T-helper 1 cell treated with Interleukin-12 subunit alpha and Interleukin-12 subunit beta and Interleukin-4 antibody, amounts not matched to agents 30 μg/mL and 1 μg/mL, for 36 hours (primary cell): ENCODE measurements at regions not wholly inside any gene's neighbourhood (a gene's known extent, or its start where the extent isn't known, plus 50 kb on each side); places are given as distances from the start of the nearest gene placed in this dataset.
"Not testable (repeated sequence)": the region's sequence is repeated elsewhere in the genome, so short reads cannot be mapped to it uniquely, and the experiment has no call there.

Source experiments
- H3K27ac Mint-ChIP-seq: one replicate; pipeline ENCODE4 v1.8.0; 2021; ENCODE audit warnings: mild to moderate bottlenecking, mixed read lengths
- H3K27me3 Mint-ChIP-seq: one replicate; pipeline ENCODE4 v1.8.0; 2021; ENCODE audit warnings: low read depth, mixed read lengths
- H3K36me3 Mint-ChIP-seq: one replicate; pipeline ENCODE4 v1.8.0; 2021; ENCODE audit warnings: low read depth, mixed read lengths
- H3K4me1 Mint-ChIP-seq: one replicate; pipeline ENCODE4 v1.8.0; 2021; ENCODE audit warnings: low read depth, mixed read lengths
- H3K4me3 Mint-ChIP-seq: one replicate; pipeline ENCODE4 v1.8.0; 2021; ENCODE audit warnings: mild to moderate bottlenecking, moderate library complexity, mixed read lengths
- H3K9me3 Mint-ChIP-seq: one replicate; pipeline ENCODE4 v1.8.0; 2021; ENCODE audit warnings: mixed read lengths

- Mint-ChIP-seq H3K4me1 (no peaks in the 10 kb centered on the region), H3K27me3 (no peaks in the 10 kb centered on the region), H3K36me3 (no peaks in the 10 kb centered on the region), H3K27ac (no peak overlapping the region), H3K4me3 (no peak overlapping the region), H3K9me3 (no peaks in the 10 kb centered on the region)
Measured at GRCh38 chr18:66979009-66979408, 375.1 kb upstream of the CDH19 start.

DNA sequence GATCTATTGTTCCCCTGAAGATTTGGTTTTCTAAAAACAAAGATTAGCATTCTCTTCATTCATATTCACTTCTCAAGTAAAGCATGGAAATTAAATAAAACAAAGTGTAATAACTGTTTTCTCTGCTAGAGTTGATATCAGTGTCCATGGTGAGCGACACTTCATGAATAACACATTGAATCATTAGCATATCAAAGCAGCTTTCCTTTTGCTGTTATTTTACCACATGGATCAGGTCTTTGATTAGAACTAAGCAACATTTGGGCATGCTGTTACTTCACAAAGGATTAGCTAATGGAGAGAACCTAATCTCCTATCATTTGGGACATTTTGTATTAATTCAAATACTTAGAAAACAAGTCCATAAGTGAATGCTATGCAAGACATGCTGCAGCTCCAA, 368.8 kb upstream of the CDH19 start:
- no peaks in the 10 kb centered on the region for H3K4me1 Mint-ChIP-seq
- no peak overlapping the region for H3K27ac Mint-ChIP-seq
- no peak overlapping the region for H3K4me3 Mint-ChIP-seq
- H3K27me3 Mint-ChIP-seq: no peaks in the 10 kb centered on the region
- no peaks in the 10 kb centered on the region for H3K9me3 Mint-ChIP-seq
- H3K36me3 Mint-ChIP-seq: no peaks in the 10 kb centered on the region

- no peaks in the 10 kb centered on the region for H3K4me1 Mint-ChIP-seq
- H3K4me3 Mint-ChIP-seq: no peak overlapping the region
- no peaks in the 10 kb centered on the region for H3K36me3 Mint-ChIP-seq
- H3K9me3 Mint-ChIP-seq: no peaks in the 10 kb centered on the region
- no peak overlapping the region for H3K27ac Mint-ChIP-seq
- H3K27me3 Mint-ChIP-seq: no peaks in the 10 kb centered on the region
Measured at GRCh38 chr18:66971960-66972359, 368.1 kb upstream of the CDH19 start.

DNA sequence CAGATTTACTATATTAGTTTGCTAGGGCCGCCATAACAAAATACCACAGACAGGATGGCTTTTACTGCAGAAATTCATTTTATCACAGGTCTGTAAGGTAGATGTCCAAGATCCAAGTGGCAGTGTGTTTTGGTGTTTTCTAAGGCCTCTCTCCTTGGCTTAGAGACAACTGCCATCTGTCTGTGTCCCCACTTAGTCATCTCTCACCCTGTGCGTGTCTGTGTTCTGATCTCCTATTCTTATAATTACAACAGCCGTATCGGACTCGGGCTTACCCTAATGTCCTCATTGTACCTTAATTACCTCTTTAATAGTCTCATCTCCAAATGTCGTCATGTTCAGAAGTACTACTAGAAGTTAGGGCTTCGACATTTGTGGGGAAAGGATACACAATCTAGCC, 362.3 kb upstream of the CDH19 start:
- Mint-ChIP-seq H3K36me3 (no peaks in the 10 kb centered on the region), H3K4me1 (no peaks in the 10 kb centered on the region), H3K9me3 (no peaks in the 10 kb centered on the region), H3K4me3 (no peak overlapping the region), H3K27ac (no peak overlapping the region), H3K27me3 (no peaks in the 10 kb centered on the region)

GRCh38 chr18:66958309-66958708, 354.4 kb upstream of the CDH19 start:
- peaks cover 4% of the 10 kb centered on the region for H3K9me3 Mint-ChIP-seq
- no peak overlapping the region for H3K27ac Mint-ChIP-seq
- H3K27me3 Mint-ChIP-seq: no peaks in the 10 kb centered on the region
- H3K4me3 Mint-ChIP-seq: no peak overlapping the region
- no peaks in the 10 kb centered on the region for H3K36me3 Mint-ChIP-seq
- no peaks in the 10 kb centered on the region for H3K4me1 Mint-ChIP-seq

GRCh38 chr18:66951750-66952149, 347.9 kb upstream of the CDH19 start:
- H3K27me3 Mint-ChIP-seq: no peaks in the 10 kb centered on the region
- H3K9me3 Mint-ChIP-seq: peaks cover 15% of the 10 kb centered on the region
- H3K27ac Mint-ChIP-seq: no peak overlapping the region
- no peaks in the 10 kb centered on the region for H3K4me1 Mint-ChIP-seq
- no peak overlapping the region for H3K4me3 Mint-ChIP-seq
- no peaks in the 10 kb centered on the region for H3K36me3 Mint-ChIP-seq

GRCh38 chr18:66949419-66949818, 345.5 kb upstream of the CDH19 start:
- Mint-ChIP-seq H3K4me1 (no peaks in the 10 kb centered on the region), H3K27me3 (no peaks in the 10 kb centered on the region), H3K9me3 (peaks cover 17% of the 10 kb centered on the region), H3K36me3 (no peaks in the 10 kb centered on the region), H3K27ac (no peak overlapping the region), H3K4me3 (no peak overlapping the region)

DNA sequence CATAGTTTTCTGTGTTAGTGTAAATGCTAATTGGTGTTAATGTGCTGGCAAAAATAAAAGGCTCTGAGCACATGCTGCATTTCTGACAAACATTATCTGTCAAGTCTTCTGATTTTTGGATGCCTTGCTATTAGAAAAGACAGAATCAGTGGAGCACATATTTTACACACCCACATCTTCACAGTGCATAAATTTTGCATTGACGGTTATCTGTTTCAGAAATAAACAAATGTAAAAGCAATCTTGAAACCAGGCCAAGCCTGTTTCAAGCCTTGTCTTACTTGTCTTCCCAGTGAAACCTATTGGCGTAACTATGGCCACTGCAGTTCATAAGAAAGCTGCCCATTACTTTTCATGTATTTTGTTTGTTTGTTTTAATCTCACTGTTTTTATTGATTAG, 333.7 kb upstream of the CDH19 start:
- H3K4me1 Mint-ChIP-seq: no peaks in the 10 kb centered on the region
- no peak overlapping the region for H3K4me3 Mint-ChIP-seq
- no peak overlapping the region for H3K27ac Mint-ChIP-seq
- peaks cover 12% of the 10 kb centered on the region for H3K9me3 Mint-ChIP-seq
- no peaks in the 10 kb centered on the region for H3K36me3 Mint-ChIP-seq
- no peaks in the 10 kb centered on the region for H3K27me3 Mint-ChIP-seq

GRCh38 chr18:66931010-66931409, 327.1 kb upstream of the CDH19 start:
- no peaks in the 10 kb centered on the region for H3K4me1 Mint-ChIP-seq
- H3K27ac Mint-ChIP-seq: no peak overlapping the region
- H3K27me3 Mint-ChIP-seq: no peaks in the 10 kb centered on the region
- no peaks in the 10 kb centered on the region for H3K36me3 Mint-ChIP-seq
- H3K4me3 Mint-ChIP-seq: no peak overlapping the region
- no peaks in the 10 kb centered on the region for H3K9me3 Mint-ChIP-seq

- H3K27ac Mint-ChIP-seq: no peak overlapping the region
- no peaks in the 10 kb centered on the region for H3K27me3 Mint-ChIP-seq
- H3K36me3 Mint-ChIP-seq: no peaks in the 10 kb centered on the region
- no peaks in the 10 kb centered on the region for H3K9me3 Mint-ChIP-seq
- H3K4me1 Mint-ChIP-seq: no peaks in the 10 kb centered on the region
- no peak overlapping the region for H3K4me3 Mint-ChIP-seq
Measured at GRCh38 chr18:66916834-66917233, 312.9 kb upstream of the CDH19 start.

DNA sequence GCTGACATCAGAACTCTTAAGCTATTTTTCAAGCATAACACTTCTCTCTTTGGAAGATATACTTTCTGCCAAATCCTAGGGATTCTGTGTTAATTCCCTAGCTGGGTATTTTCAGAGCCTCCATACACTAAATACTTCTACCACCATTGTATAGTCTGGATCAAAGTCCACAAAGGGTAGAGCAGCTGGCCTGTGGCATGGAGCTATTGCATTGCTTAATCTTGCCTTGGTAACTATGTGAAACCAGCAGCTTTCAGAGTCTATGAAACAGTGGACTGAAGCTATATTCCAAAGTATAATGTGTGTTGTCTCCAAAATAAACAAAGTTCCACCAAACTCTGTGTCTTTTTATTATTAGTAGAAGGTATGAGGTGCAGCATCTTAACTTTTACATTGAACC, 296.9 kb upstream of the CDH19 start:
- H3K4me3 Mint-ChIP-seq: no peak overlapping the region
- H3K27me3 Mint-ChIP-seq: no peaks in the 10 kb centered on the region
- no peaks in the 10 kb centered on the region for H3K4me1 Mint-ChIP-seq
- H3K9me3 Mint-ChIP-seq: no peaks in the 10 kb centered on the region
- no peak overlapping the region for H3K27ac Mint-ChIP-seq
- H3K36me3 Mint-ChIP-seq: no peaks in the 10 kb centered on the region

DNA sequence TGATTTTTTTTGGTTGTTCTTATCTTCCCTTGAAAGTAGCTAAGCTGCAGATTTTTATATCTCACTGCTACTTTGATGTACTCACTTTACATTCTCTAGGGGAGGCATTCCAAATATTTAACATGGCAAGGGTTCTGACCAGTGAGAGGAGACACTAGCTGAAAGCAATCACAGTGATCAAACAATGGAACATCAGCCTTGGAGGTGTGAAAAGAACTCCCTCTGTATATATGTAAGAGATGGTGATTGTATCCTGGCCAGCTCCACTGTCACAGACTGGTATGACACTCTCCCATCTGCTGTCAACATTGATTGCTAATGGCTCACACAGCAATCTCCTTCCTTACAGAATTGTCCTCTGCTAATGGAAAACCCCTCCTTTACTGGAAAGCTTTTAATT, 291.7 kb upstream of the CDH19 start:
- Mint-ChIP-seq H3K4me1 (no peaks in the 10 kb centered on the region), H3K4me3 (no peak overlapping the region), H3K9me3 (no peaks in the 10 kb centered on the region), H3K36me3 (no peaks in the 10 kb centered on the region), H3K27me3 (no peaks in the 10 kb centered on the region), H3K27ac (no peak overlapping the region)

- H3K27ac Mint-ChIP-seq: no peak overlapping the region
- no peaks in the 10 kb centered on the region for H3K4me1 Mint-ChIP-seq
- H3K27me3 Mint-ChIP-seq: no peaks in the 10 kb centered on the region
- H3K4me3 Mint-ChIP-seq: no peak overlapping the region
- no peaks in the 10 kb centered on the region for H3K36me3 Mint-ChIP-seq
- H3K9me3 Mint-ChIP-seq: no peaks in the 10 kb centered on the region
Measured at GRCh38 chr18:66894851-66895250, 291.0 kb upstream of the CDH19 start.

GRCh38 chr18:66892388-66892787, 288.5 kb upstream of the CDH19 start:
- H3K27me3 Mint-ChIP-seq, H3K4me1 Mint-ChIP-seq, H3K36me3 Mint-ChIP-seq, H3K27ac Mint-ChIP-seq, H3K4me3 Mint-ChIP-seq, H3K9me3 Mint-ChIP-seq: not testable (repeated sequence)

DNA sequence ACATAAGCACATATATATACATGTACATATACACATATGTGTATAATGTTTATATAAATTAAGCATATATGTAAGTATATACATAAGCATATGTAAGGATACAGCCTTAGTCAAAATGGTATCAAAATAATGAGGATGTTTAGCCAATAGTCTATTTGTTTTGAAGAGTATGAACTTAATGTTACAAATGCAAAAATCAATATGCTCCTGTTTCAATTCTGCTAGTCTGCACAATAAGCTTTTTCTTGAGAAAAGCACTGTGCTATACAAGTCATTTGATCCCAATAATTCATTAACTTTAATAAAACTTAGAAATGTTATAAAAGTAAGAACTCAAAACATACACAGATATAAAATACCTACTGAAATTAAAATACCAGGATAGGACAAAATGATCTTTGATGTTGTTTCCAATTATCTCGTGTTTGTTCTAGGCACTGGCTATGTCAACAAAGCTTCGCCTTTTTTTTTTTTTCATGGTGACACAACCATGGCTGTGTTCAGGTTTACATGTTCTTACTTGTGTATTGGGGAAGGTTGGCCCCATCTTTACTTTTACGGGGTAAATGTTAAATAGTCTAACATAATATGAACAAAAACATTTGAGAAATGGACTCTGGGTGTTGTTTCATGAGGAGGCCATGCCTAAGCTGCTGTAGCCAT, 271.1 kb upstream of the CDH19 start:
- Mint-ChIP-seq H3K27me3 (no peaks in the 10 kb centered on the region), H3K36me3 (no peaks in the 10 kb centered on the region), H3K4me1 (no peaks in the 10 kb centered on the region), H3K9me3 (no peaks in the 10 kb centered on the region), H3K27ac (no peak overlapping the region), H3K4me3 (no peak overlapping the region)

DNA sequence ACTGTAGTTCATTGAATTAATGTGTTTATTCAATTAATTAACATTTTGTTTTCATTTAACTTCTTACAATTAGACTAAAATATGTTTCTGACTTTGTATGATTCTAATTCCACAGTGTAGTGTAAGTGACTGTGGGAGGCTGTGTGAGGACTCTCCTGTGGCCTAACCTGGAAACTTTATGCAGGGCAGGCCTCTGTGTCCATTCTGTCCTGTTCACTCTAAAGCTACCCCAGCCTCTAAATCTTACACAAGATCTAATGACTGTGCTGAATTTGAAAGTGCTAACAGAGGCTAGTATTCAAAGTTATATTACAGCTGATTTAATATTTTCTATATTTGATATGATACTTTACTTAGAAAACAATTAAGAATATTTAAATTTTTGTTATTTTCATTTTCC, 270.5 kb upstream of the CDH19 start:
- H3K4me3 Mint-ChIP-seq: no peak overlapping the region
- H3K36me3 Mint-ChIP-seq: no peaks in the 10 kb centered on the region
- H3K27ac Mint-ChIP-seq: no peak overlapping the region
- no peaks in the 10 kb centered on the region for H3K9me3 Mint-ChIP-seq
- no peaks in the 10 kb centered on the region for H3K27me3 Mint-ChIP-seq
- no peaks in the 10 kb centered on the region for H3K4me1 Mint-ChIP-seq
